Keratinocyte (primary cell): ENCODE measurements at regions not wholly inside any gene's neighbourhood (a gene's known extent, or its start where the extent isn't known, plus 50 kb on each side); places are given as distances from the start of the nearest gene placed in this dataset.

Source experiments
- DNase-seq: peaks from one replicate; pipeline ENCODE4 v3.0.0-alpha.2; 2011; ENCODE audit warnings: low read depth, missing footprints, low spot score
- FAIRE-seq: peaks from 2 replicates; lab custom pipeline; 2011; peaks lifted over from hg19 to GRCh38; lab: Jason Lieb, UNC
- H2AFZ ChIP-seq: 2 replicates; pipeline ENCODE4 v1.6.0; 2012; ENCODE audit warnings: low read length, control low read depth, inconsistent platforms; ENCODE audit not compliant: control insufficient read depth
- H3K27ac ChIP-seq: 2 replicates; pipeline ENCODE4 v1.5.1; 2011; ENCODE audit warnings: low read length; ENCODE audit not compliant: control insufficient read depth, insufficient read depth
- H3K27me3 ChIP-seq: 3 replicates; pipeline ENCODE4 v1.6.0; 2011; ENCODE audit warnings: low read length; ENCODE audit not compliant: control insufficient read depth, insufficient read depth; ENCODE audit errors: extremely low read depth
- H3K36me3 ChIP-seq, 2 experiments: 2 replicates in 1 of 2; 3 replicates in 1 of 2; pipeline ENCODE4 v1.5.1; 2011; ENCODE audit warnings: low read length in 2 of 2, mild to moderate bottlenecking in 1 of 2; ENCODE audit not compliant: control insufficient read depth in 2 of 2, insufficient read depth in 2 of 2; ENCODE audit errors: extremely low read depth in 1 of 2
- H3K4me1 ChIP-seq: 3 replicates; pipeline ENCODE4 v1.5.1; 2011; ENCODE audit warnings: low read length; ENCODE audit not compliant: control insufficient read depth, insufficient read depth; ENCODE audit errors: extremely low read depth
- H3K4me2 ChIP-seq: 3 replicates; pipeline ENCODE4 v1.6.0; 2011; ENCODE audit warnings: low read depth, low read length; ENCODE audit not compliant: control insufficient read depth, insufficient read depth; ENCODE audit errors: extremely low read depth
- H3K4me3 ChIP-seq, 3 experiments: fragments of 200-600 bp in 1 of 3; sonication (generic) in 1 of 3; 2 replicates in 2 of 3; 3 replicates in 1 of 3; pipeline ENCODE4 v1.5.1; 2011 to 2016; ENCODE audit warnings: low read length in 3 of 3, mild to moderate bottlenecking in 3 of 3, control low read depth in 2 of 3, inconsistent platforms in 1 of 3, low read depth in 1 of 3, mixed read lengths in 1 of 3, mixed run types in 1 of 3, moderate library complexity in 1 of 3; ENCODE audit not compliant: control insufficient read depth in 2 of 3, insufficient read depth in 2 of 3; ENCODE audit errors: extremely low read depth in 1 of 3
- H3K79me2 ChIP-seq: 2 replicates; pipeline ENCODE4 v1.6.0; 2012; ENCODE audit warnings: low read length; ENCODE audit not compliant: control insufficient read depth, insufficient read depth
- H3K9ac ChIP-seq: 3 replicates; pipeline ENCODE4 v1.6.0; 2011; ENCODE audit warnings: low read length; ENCODE audit not compliant: control insufficient read depth, insufficient read depth; ENCODE audit errors: extremely low read depth
- H3K9me1 ChIP-seq: 3 replicates; pipeline ENCODE4 v1.6.0; 2011; ENCODE audit warnings: low read length; ENCODE audit not compliant: control insufficient read depth, insufficient read depth; ENCODE audit errors: extremely low read depth
- H3K9me3 ChIP-seq: 2 replicates; pipeline ENCODE4 v1.5.1; 2012; ENCODE audit warnings: low read depth, low read length; ENCODE audit not compliant: control insufficient read depth
- H4K20me1 ChIP-seq: 3 replicates; pipeline ENCODE4 v1.6.0; 2011; ENCODE audit warnings: low read length; ENCODE audit not compliant: control insufficient read depth, insufficient read depth; ENCODE audit errors: extremely low read depth
- CTCF ChIP-seq, 3 experiments: IDR thresholded peaks in 1 of 3; conservative IDR thresholded peaks in 1 of 3; optimal IDR thresholded peaks in 1 of 3; 2 replicates in 2 of 3; 3 replicates in 1 of 3; pipeline versions ENCODE3 to v1.5.1; 2011; ENCODE audit warnings: low read length in 3 of 3, mild to moderate bottlenecking in 3 of 3, moderate library complexity in 2 of 3, control low read depth in 1 of 3, inconsistent platforms in 1 of 3; ENCODE audit not compliant: insufficient read depth in 2 of 3; ENCODE audit errors: extremely low read depth in 1 of 3
- EZH2 ChIP-seq: IDR thresholded peaks from one replicate; pipeline ENCODE4 v1.6.1; 2012; ENCODE audit warnings: inconsistent platforms, mild to moderate bottlenecking, low read length, moderate library complexity
- dilution Hi-C: fragments of 300-500 bp; cut with MboI; formaldehyde crosslinking; loops from one replicate; pipeline ENCODE4 v1.7.0; 2020; ENCODE audit warnings: low sequenced_read_pairs; ENCODE audit not compliant: extremely low pct_ligation_motif_present

GRCh38 chr18:37672932-37673595, 107.5 kb upstream of the CELF4 start:
- no peaks in the 10 kb centered on the region for H4K20me1 ChIP-seq
- FAIRE-seq, result no peak
- no peaks in the 10 kb centered on the region for H3K36me3 ChIP-seq
- H3K9me3 ChIP-seq, result no peaks in the 10 kb centered on the region
- no peak overlapping the region for H2AFZ ChIP-seq
- H3K27ac ChIP-seq, result no peak overlapping the region
- H3K79me2 ChIP-seq, result no peaks in the 10 kb centered on the region
- DNase-seq, result no peak
- H3K27me3 ChIP-seq, result no peaks in the 10 kb centered on the region
- H3K4me3 ChIP-seq, result no peak overlapping the region
- H3K9me1 ChIP-seq, result no peaks in the 10 kb centered on the region
- dilution Hi-C loops, result no loop called here
- H3K4me1 ChIP-seq, result no peaks in the 10 kb centered on the region
- H3K9ac ChIP-seq, result no peak overlapping the region
- TF ChIP-seq CTCF (optimal IDR thresholded peaks at IDR 0.05 in 1 of 3, IDR thresholded peaks at IDR 0.05 in 1 of 3, conservative IDR thresholded peaks at IDR 0.05 in 1 of 3; ENCODE audit: extremely low read depth in 1 of 3, insufficient read depth in 2 of 3, low read length in 3 of 3) (no peak), EZH2 (no peak)
- H3K4me2 ChIP-seq, result no peak overlapping the region

DNA sequence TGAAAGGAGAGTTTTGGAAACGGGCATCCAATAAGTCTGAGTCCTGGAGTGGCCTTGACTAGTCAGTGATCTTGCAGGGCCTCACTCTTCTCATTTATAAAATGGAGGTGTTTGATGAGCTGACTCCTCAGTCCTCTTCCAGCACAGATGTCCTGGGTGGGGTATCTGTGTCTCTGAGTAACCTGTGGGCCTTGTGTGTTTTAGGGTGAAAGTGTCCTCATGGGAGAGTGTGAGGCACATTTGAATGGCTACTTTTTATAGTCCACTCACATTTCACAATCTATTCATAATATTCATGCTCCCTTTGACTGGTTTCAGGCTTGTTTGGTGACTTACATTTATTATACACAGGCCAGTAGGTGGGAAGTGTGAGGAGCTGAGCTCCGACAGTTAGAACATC, 106.4 kb upstream of the CELF4 start:
- Histone ChIP-seq H3K4me3 (no peak overlapping the region), H3K9me3 (no peaks in the 10 kb centered on the region), H3K4me2 (no peak overlapping the region), H3K27ac (no peak overlapping the region), H2AFZ (no peak overlapping the region), H3K4me1 (no peaks in the 10 kb centered on the region), H3K36me3 (no peaks in the 10 kb centered on the region), H3K9me1 (no peaks in the 10 kb centered on the region), H3K79me2 (no peaks in the 10 kb centered on the region), H4K20me1 (no peaks in the 10 kb centered on the region), H3K27me3 (no peaks in the 10 kb centered on the region), H3K9ac (no peak overlapping the region)
- no peak for TF ChIP-seq EZH2
- TF ChIP-seq CTCF (optimal IDR thresholded peaks at IDR 0.05 in 1 of 3, IDR thresholded peaks at IDR 0.05 in 1 of 3, conservative IDR thresholded peaks at IDR 0.05 in 1 of 3; ENCODE audit: extremely low read depth in 1 of 3, insufficient read depth in 2 of 3, low read length in 3 of 3), result no peak
- DNase-seq (no peak), FAIRE-seq (no peak)
- dilution Hi-C loops, result no loop called here
